HCT116 (cell line): ENCODE measurements at regions not wholly inside any gene's neighbourhood (a gene's known extent, or its start where the extent isn't known, plus 50 kb on each side); places are given as distances from the start of the nearest gene placed in this dataset.

Experiments
- ATAC-seq: fragments of 200-7000 bp; cut with Tn5 transposase; 2 replicates; pipeline ENCODE4 v1.9.1; 2020; ENCODE audit warnings: mild to moderate bottlenecking, moderate library complexity
- BruUV-seq: library from RNA; stranded (reverse); fragments of 400-500 nt; replicated peaks from 2 replicates; lab custom pipeline; 2021; lab: Mats Ljungman, UMichigan
- CTCF ChIA-PET: fragments of 300-600 bp; sonication (Branson Sonifier 250); formaldehyde crosslinking; loops from one replicate; lab custom pipeline; 2021; ENCODE audit warnings: antibody characterized with exemption; lab: Charles Lee
- POLR2A ChIA-PET: fragments of 300-600, 350-600 bp; sonication (Branson Sonifier 250); formaldehyde crosslinking; loops from one replicate; lab custom pipeline; 2021; ENCODE audit warnings: antibody characterized with exemption; lab: Charles Lee
- RAD21 ChIA-PET, 2 experiments: fragments of 300-600 bp; sonication (Branson Sonifier 250); formaldehyde crosslinking; loops; one replicate each; lab custom pipeline; 2023; ENCODE audit warnings: low total read pairs in 2 of 2; ENCODE audit not compliant: uncharacterized antibody in 2 of 2, unreplicated experiment in 2 of 2, low non-redundant PET in 1 of 2; lab: Charles Lee
- DNase-seq: peaks from one replicate; pipeline ENCODE4 v3.0.0-alpha.2; 2010; ENCODE audit warnings: low read depth, low spot score
- H2AFZ ChIP-seq: fragments of 200-600 bp; shearing (Covaris generic), sonication (generic); 2 replicates; pipeline ENCODE4 v1.6.1; 2017; ENCODE audit warnings: low read depth, mixed run types, mixed read lengths, antibody characterized with exemption, low read length; ENCODE audit not compliant: poor library complexity, severe bottlenecking
- H3K27ac ChIP-seq: 2 replicates; pipeline ENCODE4 v1.5.1; 2012; ENCODE audit warnings: low read depth, low read length
- H3K27me3 ChIP-seq: fragments of 200-600 bp; sonication (generic); 2 replicates; pipeline ENCODE4 v1.6.1; 2016; ENCODE audit warnings: mixed run types, low read length, mixed read lengths; ENCODE audit not compliant: insufficient read depth
- H3K36me3 ChIP-seq, 2 experiments: fragments of 200-500 bp in 1 of 2; fragments of 200-600 bp in 1 of 2; sonication (Bioruptor generic) in 1 of 2; sonication (generic) in 1 of 2; 2 replicates each; pipeline versions ENCODE4 v1.5.1 to v1.6.1; 2014 to 2016; ENCODE audit warnings: low read length in 2 of 2, inconsistent platforms in 1 of 2, mixed read lengths in 1 of 2, mixed run types in 1 of 2; ENCODE audit not compliant: insufficient read depth in 2 of 2, control insufficient read depth in 1 of 2
- H3K4me1 ChIP-seq, 2 experiments: fragments of 200-600 bp in 1 of 2; sonication (generic) in 1 of 2; 2 replicates each; pipeline versions ENCODE4 v1.5.1 to v1.6.1; 2012 to 2017; ENCODE audit warnings: low read length in 2 of 2, inconsistent platforms in 1 of 2, mild to moderate bottlenecking in 1 of 2, mixed read lengths in 1 of 2, mixed run types in 1 of 2, moderate library complexity in 1 of 2; ENCODE audit not compliant: insufficient read depth in 2 of 2, control insufficient read depth in 1 of 2
- H3K4me2 ChIP-seq: fragments of 200-600 bp; sonication (generic); 2 replicates; pipeline ENCODE4 v1.6.1; 2017; ENCODE audit warnings: mixed run types, low read length, mixed read lengths
- H3K4me3 ChIP-seq, 2 experiments: fragments of 200-600 bp in 1 of 2; sonication (generic) in 1 of 2; replicated peaks in 1 of 2; 2 replicates each; pipeline ENCODE4 v1.5.1; 2011 to 2016; ENCODE audit warnings: low read length in 2 of 2, control low read depth in 1 of 2, low read depth in 1 of 2, mild to moderate bottlenecking in 1 of 2, mixed read lengths in 1 of 2, mixed run types in 1 of 2
- H3K79me2 ChIP-seq: fragments of 200-600 bp; sonication (generic); 2 replicates; pipeline ENCODE4 v1.6.1; 2017; ENCODE audit warnings: mild to moderate bottlenecking, mixed run types, low read length, moderate library complexity, mixed read lengths; ENCODE audit not compliant: insufficient read depth
- H3K9ac ChIP-seq: fragments of 200-600 bp; sonication (generic); 2 replicates; pipeline ENCODE4 v1.6.1; 2016; ENCODE audit warnings: low read length, mixed read lengths
- H3K9me2 ChIP-seq: fragments of 200-600 bp; sonication (generic), shearing (Covaris generic); 2 replicates; pipeline ENCODE4 v1.6.1; 2017; ENCODE audit warnings: mixed run types, mild to moderate bottlenecking, moderate library complexity; ENCODE audit not compliant: insufficient read depth
- H3K9me3 ChIP-seq, 2 experiments: fragments of 200-500 bp in 1 of 2; fragments of 200-600 bp in 1 of 2; sonication (Bioruptor generic) in 1 of 2; sonication (generic) in 1 of 2; 2 replicates each; pipeline ENCODE4 v1.6.1; 2014 to 2017; ENCODE audit warnings: low read length in 2 of 2, mixed read lengths in 2 of 2, inconsistent platforms in 1 of 2, low read depth in 1 of 2, mild to moderate bottlenecking in 1 of 2, mixed run types in 1 of 2, moderate library complexity in 1 of 2; ENCODE audit not compliant: control insufficient read depth in 1 of 2, insufficient read depth in 1 of 2
- H4K20me1 ChIP-seq: fragments of 200-600 bp; sonication (generic), shearing (Covaris generic); 2 replicates; pipeline ENCODE4 v1.6.1; 2017; ENCODE audit warnings: mixed run types, mild to moderate bottlenecking, moderate library complexity; ENCODE audit not compliant: insufficient read depth
- CBX3 ChIP-seq: IDR thresholded peaks from 2 replicates; pipeline ENCODE4 v1.6.1; 2012; ENCODE audit warnings: low read depth
- CEBPB ChIP-seq: IDR thresholded peaks from 2 replicates; pipeline ENCODE4 v1.6.1; 2012; ENCODE audit warnings: low read depth
- EGR1 ChIP-seq: IDR thresholded peaks from 2 replicates; pipeline ENCODE4 v1.6.1; 2012; ENCODE audit warnings: low read depth
- EZH2 ChIP-seq: fragments of 200-600 bp; sonication (generic); IDR thresholded peaks from 2 replicates; pipeline ENCODE4 v1.6.1; 2017; ENCODE audit warnings: antibody characterized with exemption, mixed run types
- JUND ChIP-seq: IDR thresholded peaks from 2 replicates; pipeline ENCODE4 v1.6.1; 2012
- POLR2A ChIP-seq: IDR thresholded peaks from 2 replicates; pipeline ENCODE4 v1.7.0; 2011; ENCODE audit warnings: borderline replicate concordance; ENCODE audit not compliant: insufficient read depth, insufficient read length; ENCODE audit errors: extremely low read depth
- REST ChIP-seq: IDR thresholded peaks from 2 replicates; pipeline ENCODE4 v1.6.1; 2012; ENCODE audit warnings: low read depth
- SIN3A ChIP-seq: IDR thresholded peaks from 2 replicates; pipeline ENCODE4 v1.6.1; 2012; ENCODE audit warnings: low read depth
- SP1 ChIP-seq: IDR thresholded peaks from 2 replicates; pipeline ENCODE4 v1.6.1; 2012; ENCODE audit warnings: low read depth
- TCF7L2 ChIP-seq: IDR thresholded peaks from 2 replicates; pipeline ENCODE4 v1.7.0; 2011; ENCODE audit warnings: borderline replicate concordance, inconsistent platforms; ENCODE audit not compliant: insufficient read depth, insufficient read length; ENCODE audit errors: extremely low read depth
- intact Hi-C: fragments of 100-400 bp; cut with micrococcal nuclease; formaldehyde crosslinking; loops from 2 replicates; pipeline ENCODE4 v1.10.0; 2022
- TF ChIP-seq, protein P1 (sequence below): IDR thresholded peaks from 2 replicates; pipeline ENCODE4 v1.6.1; 2012
- TF ChIP-seq, protein P2 (sequence below): IDR thresholded peaks from 2 replicates; pipeline ENCODE4 v1.6.1; 2011; ENCODE audit warnings: mild to moderate bottlenecking, low read length, moderate library complexity; ENCODE audit not compliant: insufficient replicate concordance; ENCODE audit errors: extremely low read depth

GRCh38 chr21:25097648-25098047 lies 509.6 kb downstream of the MRPL39 start:
- Histone ChIP-seq H3K4me2 (no peak overlapping the region), H4K20me1 (no peaks in the 10 kb centered on the region), H3K9ac (no peak overlapping the region), H2AFZ (no peak overlapping the region), H3K4me1 (no peaks in the 10 kb centered on the region), H3K36me3 (no peaks in the 10 kb centered on the region), H3K27me3 (no peaks in the 10 kb centered on the region), H3K9me2 (no peaks in the 10 kb centered on the region), H3K79me2 (no peaks in the 10 kb centered on the region), H3K4me3 (no peak overlapping the region), H3K27ac (no peak overlapping the region), H3K9me3 (peaks cover 0 to 7% of the 10 kb centered on the region in 2 experiments; a peak in 3 of 4 replicates)
- ChIA-PET RAD21 (no interaction called here), POLR2A (no interaction called here), CTCF (no interaction called here)
- intact Hi-C loops = no loop called here
- no TSS peak for BruUV-seq
- TF ChIP-seq SP1 = no peak
- no peak for TF ChIP-seq POLR2A
- no peak for TF ChIP-seq EGR1
- no peak for TF ChIP-seq REST
- TF ChIP-seq, protein P1, sequence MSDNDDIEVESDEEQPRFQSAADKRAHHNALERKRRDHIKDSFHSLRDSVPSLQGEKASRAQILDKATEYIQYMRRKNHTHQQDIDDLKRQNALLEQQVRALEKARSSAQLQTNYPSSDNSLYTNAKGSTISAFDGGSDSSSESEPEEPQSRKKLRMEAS = no peak
- no peak for TF ChIP-seq CEBPB
- TF ChIP-seq JUND = no peak
- TF ChIP-seq, protein P2, sequence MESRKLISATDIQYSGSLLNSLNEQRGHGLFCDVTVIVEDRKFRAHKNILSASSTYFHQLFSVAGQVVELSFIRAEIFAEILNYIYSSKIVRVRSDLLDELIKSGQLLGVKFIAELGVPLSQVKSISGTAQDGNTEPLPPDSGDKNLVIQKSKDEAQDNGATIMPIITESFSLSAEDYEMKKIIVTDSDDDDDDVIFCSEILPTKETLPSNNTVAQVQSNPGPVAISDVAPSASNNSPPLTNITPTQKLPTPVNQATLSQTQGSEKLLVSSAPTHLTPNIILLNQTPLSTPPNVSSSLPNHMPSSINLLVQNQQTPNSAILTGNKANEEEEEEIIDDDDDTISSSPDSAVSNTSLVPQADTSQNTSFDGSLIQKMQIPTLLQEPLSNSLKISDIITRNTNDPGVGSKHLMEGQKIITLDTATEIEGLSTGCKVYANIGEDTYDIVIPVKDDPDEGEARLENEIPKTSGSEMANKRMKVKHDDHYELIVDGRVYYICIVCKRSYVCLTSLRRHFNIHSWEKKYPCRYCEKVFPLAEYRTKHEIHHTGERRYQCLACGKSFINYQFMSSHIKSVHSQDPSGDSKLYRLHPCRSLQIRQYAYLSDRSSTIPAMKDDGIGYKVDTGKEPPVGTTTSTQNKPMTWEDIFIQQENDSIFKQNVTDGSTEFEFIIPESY = no peak
- TF ChIP-seq CBX3 = no peak
- no peak for TF ChIP-seq EZH2
- TF ChIP-seq SIN3A = no peak
- no peak for TF ChIP-seq TCF7L2
- ATAC-seq (no peak), DNase-seq (no peak)
